ENCODE measurements at regions not wholly inside any gene's neighbourhood (a gene's known extent, or its start where the extent isn't known, plus 50 kb on each side); places are given as distances from the start of the nearest gene placed in this dataset.

DNA sequence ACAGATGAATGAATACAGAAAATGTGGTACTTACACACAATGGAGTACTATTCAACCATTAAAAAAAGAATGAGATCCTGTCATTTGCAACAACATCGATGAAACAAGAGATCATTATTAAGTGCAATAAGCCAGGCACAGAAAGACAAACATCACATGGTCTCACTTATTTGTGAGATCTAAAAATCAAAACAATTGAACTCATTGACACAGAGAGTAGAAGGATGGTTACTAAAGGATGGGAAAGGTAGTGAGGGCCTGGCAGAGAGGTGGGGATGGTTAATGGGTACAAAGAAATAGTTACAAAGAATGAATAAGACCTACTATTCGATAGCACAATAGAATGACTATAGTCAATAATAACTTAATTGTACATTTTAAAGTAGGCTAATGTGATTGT is 393.5 kb downstream of the SATB2 start:
- TF ChIP-seq, protein P1, sequence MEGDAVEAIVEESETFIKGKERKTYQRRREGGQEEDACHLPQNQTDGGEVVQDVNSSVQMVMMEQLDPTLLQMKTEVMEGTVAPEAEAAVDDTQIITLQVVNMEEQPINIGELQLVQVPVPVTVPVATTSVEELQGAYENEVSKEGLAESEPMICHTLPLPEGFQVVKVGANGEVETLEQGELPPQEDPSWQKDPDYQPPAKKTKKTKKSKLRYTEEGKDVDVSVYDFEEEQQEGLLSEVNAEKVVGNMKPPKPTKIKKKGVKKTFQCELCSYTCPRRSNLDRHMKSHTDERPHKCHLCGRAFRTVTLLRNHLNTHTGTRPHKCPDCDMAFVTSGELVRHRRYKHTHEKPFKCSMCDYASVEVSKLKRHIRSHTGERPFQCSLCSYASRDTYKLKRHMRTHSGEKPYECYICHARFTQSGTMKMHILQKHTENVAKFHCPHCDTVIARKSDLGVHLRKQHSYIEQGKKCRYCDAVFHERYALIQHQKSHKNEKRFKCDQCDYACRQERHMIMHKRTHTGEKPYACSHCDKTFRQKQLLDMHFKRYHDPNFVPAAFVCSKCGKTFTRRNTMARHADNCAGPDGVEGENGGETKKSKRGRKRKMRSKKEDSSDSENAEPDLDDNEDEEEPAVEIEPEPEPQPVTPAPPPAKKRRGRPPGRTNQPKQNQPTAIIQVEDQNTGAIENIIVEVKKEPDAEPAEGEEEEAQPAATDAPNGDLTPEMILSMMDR (IDR thresholded peaks at IDR 0.05): no peak
- no peak for TF ChIP-seq EZH2 (IDR thresholded peaks at IDR 0.05; ENCODE audit: borderline replicate concordance, insufficient read depth, low read depth, low read length, poor library complexity, severe bottlenecking)
